CD8-positive, alpha-beta memory T cell (primary cell): ENCODE measurements at regions not wholly inside any gene's neighbourhood (a gene's known extent, or its start where the extent isn't known, plus 50 kb on each side); places are given as distances from the start of the nearest gene placed in this dataset.
A peak's percentile ranks its signal among the peaks of the same experiment; 100 is the strongest.
"Not testable (repeated sequence)": the region's sequence is repeated elsewhere in the genome, so short reads cannot be mapped to it uniquely, and the experiment has no call there.

ENCODE experiments used
- CTCF ChIA-PET: fragments of 350-600 bp; sonication (Branson Sonifier 250); formaldehyde crosslinking; loops from one replicate; lab custom pipeline; 2021; ENCODE audit warnings: antibody characterized with exemption; lab: Charles Lee
- POLR2A ChIA-PET: fragments of 350-600 bp; sonication (Branson Sonifier 250); formaldehyde crosslinking; loops from one replicate; lab custom pipeline; 2021; ENCODE audit warnings: antibody characterized with exemption; lab: Charles Lee
- DNase-seq, 5 donors: peaks; one replicate each; pipeline versions ENCODE4 v3.0.0 to v3.0.0-alpha.2; 2020 to 2022; ENCODE audit warnings: mixed read lengths in 1 of 5
- H3K27ac ChIP-seq: one replicate; pipeline ENCODE4 v1.7.0; 2013; ENCODE audit warnings: low read depth, mild to moderate bottlenecking, low read length, moderate library complexity
- H3K27me3 ChIP-seq: 2 replicates; pipeline ENCODE4 v1.7.0; 2013; ENCODE audit warnings: low read length, mild to moderate bottlenecking; ENCODE audit not compliant: insufficient read depth, poor library complexity, severe bottlenecking
- H3K36me3 ChIP-seq: 2 replicates; pipeline ENCODE4 v1.7.0; 2013; ENCODE audit warnings: mild to moderate bottlenecking, low read length, moderate library complexity; ENCODE audit not compliant: insufficient read depth
- H3K4me1 ChIP-seq: 2 replicates; pipeline ENCODE4 v1.7.0; 2013; ENCODE audit warnings: mild to moderate bottlenecking, low read length, moderate library complexity; ENCODE audit not compliant: insufficient read depth
- H3K4me3 ChIP-seq: 2 replicates; pipeline ENCODE4 v1.7.0; 2013; ENCODE audit warnings: mild to moderate bottlenecking, low read length
- H3K9me3 ChIP-seq: 2 replicates; pipeline ENCODE4 v1.7.0; 2013; ENCODE audit warnings: mild to moderate bottlenecking, low read length
- H3K27ac Mint-ChIP-seq, 8 donors: one replicate each; pipeline ENCODE4 v1.8.0; 2020 to 2021; ENCODE audit warnings: mixed read lengths in 8 of 8, mild to moderate bottlenecking in 6 of 8, inconsistent platforms in 3 of 8, moderate library complexity in 3 of 8
- H3K27me3 Mint-ChIP-seq, 2 donors: one replicate each; pipeline ENCODE4 v1.8.0; 2020 to 2021; ENCODE audit warnings: mixed read lengths in 2 of 2, mild to moderate bottlenecking in 1 of 2, moderate library complexity in 1 of 2
- H3K36me3 Mint-ChIP-seq, 3 donors: one replicate each; pipeline ENCODE4 v1.8.0; 2020 to 2021; ENCODE audit warnings: mixed read lengths in 3 of 3, inconsistent platforms in 1 of 3, mild to moderate bottlenecking in 1 of 3
- H3K4me1 Mint-ChIP-seq, 3 donors: one replicate each; pipeline ENCODE4 v1.8.0; 2020 to 2021; ENCODE audit warnings: mixed read lengths in 3 of 3, inconsistent platforms in 1 of 3, mild to moderate bottlenecking in 1 of 3
- H3K4me3 Mint-ChIP-seq, 7 donors: one replicate each; pipeline ENCODE4 v1.8.0; 2020 to 2021; ENCODE audit warnings: mixed read lengths in 7 of 7, mild to moderate bottlenecking in 6 of 7, moderate library complexity in 4 of 7, inconsistent platforms in 2 of 7
- H3K9me3 Mint-ChIP-seq, 5 donors: one replicate each; pipeline ENCODE4 v1.8.0; 2020 to 2022; ENCODE audit warnings: mixed read lengths in 5 of 5, mild to moderate bottlenecking in 3 of 5, moderate library complexity in 2 of 5, inconsistent platforms in 1 of 5

- Mint-ChIP-seq H3K4me3 (no peak overlapping the region), H3K27me3 (no peaks in the 10 kb centered on the region), H3K27ac (peak overlapping the region in 1 of 8 donors; percentile 44), H3K36me3 (no peaks in the 10 kb centered on the region), H3K9me3 (peaks cover 4 to 15% (median 6%) of the 10 kb centered on the region in 5 donors), H3K4me1 (no peaks in the 10 kb centered on the region)
- no peaks in the 10 kb centered on the region for H3K9me3 ChIP-seq
- H3K4me1 ChIP-seq, result no peaks in the 10 kb centered on the region
- H3K27me3 ChIP-seq, result no peaks in the 10 kb centered on the region
- no peaks in the 10 kb centered on the region for H3K36me3 ChIP-seq
- H3K4me3 ChIP-seq, result no peak overlapping the region
- CTCF ChIA-PET, result no interaction called here
- POLR2A ChIA-PET, result no interaction called here
- H3K27ac ChIP-seq, result no peak overlapping the region
- no peak for DNase-seq
Observed at GRCh38 chr17:54339731-54340130, 517.0 kb downstream of the KIF2B start.

GRCh38 chr17:54347495-54347894, 524.8 kb downstream of the KIF2B start:
- no peak overlapping the region for H3K4me3 ChIP-seq
- no peak for DNase-seq
- H3K27ac Mint-ChIP-seq, result no peak overlapping the region
- no peaks in the 10 kb centered on the region for H3K27me3 ChIP-seq
- POLR2A ChIA-PET, result no interaction called here
- no peak overlapping the region for H3K27ac ChIP-seq
- H3K4me1 Mint-ChIP-seq, result no peaks in the 10 kb centered on the region
- H3K9me3 ChIP-seq, result no peaks in the 10 kb centered on the region
- CTCF ChIA-PET, result no interaction called here
- no peaks in the 10 kb centered on the region for H3K36me3 ChIP-seq
- H3K9me3 Mint-ChIP-seq, result peaks cover 2 to 11% (median 4%) of the 10 kb centered on the region in 5 donors
- H3K4me3 Mint-ChIP-seq, result no peak overlapping the region
- H3K36me3 Mint-ChIP-seq, result peaks cover 0 to 2% (median 0%) of the 10 kb centered on the region in 3 donors
- H3K4me1 ChIP-seq, result no peaks in the 10 kb centered on the region
- no peaks in the 10 kb centered on the region for H3K27me3 Mint-ChIP-seq

- H3K4me1 ChIP-seq, result no peaks in the 10 kb centered on the region
- no peak overlapping the region for H3K4me3 ChIP-seq
- no peaks in the 10 kb centered on the region for H3K27me3 ChIP-seq
- H3K36me3 Mint-ChIP-seq, result peaks cover 0 to 2% (median 0%) of the 10 kb centered on the region in 3 donors
- ChIA-PET CTCF (no interaction called here), POLR2A (no interaction called here)
- H3K9me3 ChIP-seq, result no peaks in the 10 kb centered on the region
- H3K36me3 ChIP-seq, result no peaks in the 10 kb centered on the region
- H3K27ac ChIP-seq, result no peak overlapping the region
- peaks cover 2 to 11% (median 6%) of the 10 kb centered on the region in 5 donors for H3K9me3 Mint-ChIP-seq
- H3K27me3 Mint-ChIP-seq, result no peaks in the 10 kb centered on the region
- no peak overlapping the region for H3K4me3 Mint-ChIP-seq
- DNase-seq, result no peak
- no peaks in the 10 kb centered on the region for H3K4me1 Mint-ChIP-seq
- no peak overlapping the region for H3K27ac Mint-ChIP-seq
Observed at GRCh38 chr17:54348234-54348633, 525.5 kb downstream of the KIF2B start.

- no peak overlapping the region for H3K4me3 ChIP-seq
- CTCF ChIA-PET, result no interaction called here
- no peaks in the 10 kb centered on the region for H3K4me1 ChIP-seq
- Mint-ChIP-seq H3K27me3 (peaks cover 0 to 1% of the 10 kb centered on the region in 2 donors), H3K9me3 (peaks cover 4 to 19% (median 12%) of the 10 kb centered on the region in 5 donors), H3K4me1 (no peaks in the 10 kb centered on the region), H3K27ac (no peak overlapping the region), H3K4me3 (no peak overlapping the region), H3K36me3 (no peaks in the 10 kb centered on the region)
- no peaks in the 10 kb centered on the region for H3K36me3 ChIP-seq
- POLR2A ChIA-PET, result no interaction called here
- H3K27me3 ChIP-seq, result no peaks in the 10 kb centered on the region
- no peak overlapping the region for H3K27ac ChIP-seq
- no peak for DNase-seq
- H3K9me3 ChIP-seq, result no peaks in the 10 kb centered on the region
Observed at GRCh38 chr17:54353789-54354525, 531.2 kb downstream of the KIF2B start.

- H3K9me3 ChIP-seq, POLR2A ChIA-PET, DNase-seq, H3K4me1 Mint-ChIP-seq, H3K27ac ChIP-seq, H3K27me3 Mint-ChIP-seq, H3K27me3 ChIP-seq, H3K4me3 ChIP-seq, H3K4me1 ChIP-seq, H3K36me3 Mint-ChIP-seq, H3K36me3 ChIP-seq, CTCF ChIA-PET, H3K27ac Mint-ChIP-seq, H3K4me3 Mint-ChIP-seq: not testable (repeated sequence)
- peaks cover 4 to 21% (median 11%) of the 10 kb centered on the region in 5 donors for H3K9me3 Mint-ChIP-seq
Observed at GRCh38 chr17:54361073-54361472, 538.3 kb downstream of the KIF2B start.

- Histone ChIP-seq H3K9me3 (no peaks in the 10 kb centered on the region), H3K4me1 (no peaks in the 10 kb centered on the region), H3K27me3 (no peaks in the 10 kb centered on the region), H3K36me3 (no peaks in the 10 kb centered on the region), H3K27ac (no peak overlapping the region), H3K4me3 (no peak overlapping the region)
- POLR2A ChIA-PET, result no interaction called here
- Mint-ChIP-seq H3K36me3 (no peaks in the 10 kb centered on the region), H3K27me3 (no peaks in the 10 kb centered on the region), H3K9me3 (peaks cover 0 to 9% (median 2%) of the 10 kb centered on the region in 5 donors), H3K4me1 (no peaks in the 10 kb centered on the region), H3K4me3 (no peak overlapping the region), H3K27ac (no peak overlapping the region)
- DNase-seq, result no peak
- CTCF ChIA-PET, result no interaction called here
Observed at GRCh38 chr17:54368906-54369305, 531.7 kb upstream of the TOM1L1 start.

- Histone ChIP-seq H3K4me1 (no peaks in the 10 kb centered on the region), H3K4me3 (no peak overlapping the region), H3K27ac (no peak overlapping the region), H3K36me3 (no peaks in the 10 kb centered on the region), H3K27me3 (no peaks in the 10 kb centered on the region), H3K9me3 (no peaks in the 10 kb centered on the region)
- ChIA-PET POLR2A (no interaction called here), CTCF (no interaction called here)
- Mint-ChIP-seq H3K4me1 (no peaks in the 10 kb centered on the region), H3K27ac (no peak overlapping the region), H3K9me3 (peaks cover 0 to 19% (median 9%) of the 10 kb centered on the region in 5 donors), H3K4me3 (no peak overlapping the region), H3K27me3 (no peaks in the 10 kb centered on the region), H3K36me3 (no peaks in the 10 kb centered on the region)
- no peak for DNase-seq
Observed at GRCh38 chr17:54372069-54372749, 528.4 kb upstream of the TOM1L1 start.

- Histone ChIP-seq H3K4me1 (no peaks in the 10 kb centered on the region), H3K9me3 (no peaks in the 10 kb centered on the region), H3K27me3 (no peaks in the 10 kb centered on the region), H3K27ac (no peak overlapping the region), H3K4me3 (no peak overlapping the region), H3K36me3 (no peaks in the 10 kb centered on the region)
- peaks cover 0 to 3% of the 10 kb centered on the region in 2 donors for H3K27me3 Mint-ChIP-seq
- ChIA-PET POLR2A (no interaction called here), CTCF (no interaction called here)
- H3K9me3 Mint-ChIP-seq, result peaks cover 0 to 26% (median 10%) of the 10 kb centered on the region in 5 donors
- no peak overlapping the region for H3K4me3 Mint-ChIP-seq
- no peaks in the 10 kb centered on the region for H3K4me1 Mint-ChIP-seq
- no peak overlapping the region for H3K27ac Mint-ChIP-seq
- H3K36me3 Mint-ChIP-seq, result peaks cover 0 to 2% (median 0%) of the 10 kb centered on the region in 3 donors
- DNase-seq, result no peak
Observed at GRCh38 chr17:54373970-54374369, 526.7 kb upstream of the TOM1L1 start.
